ENCODE measurements at regions not wholly inside any gene's neighbourhood (a gene's known extent, or its start where the extent isn't known, plus 50 kb on each side); places are given as distances from the start of the nearest gene placed in this dataset.

DNA sequence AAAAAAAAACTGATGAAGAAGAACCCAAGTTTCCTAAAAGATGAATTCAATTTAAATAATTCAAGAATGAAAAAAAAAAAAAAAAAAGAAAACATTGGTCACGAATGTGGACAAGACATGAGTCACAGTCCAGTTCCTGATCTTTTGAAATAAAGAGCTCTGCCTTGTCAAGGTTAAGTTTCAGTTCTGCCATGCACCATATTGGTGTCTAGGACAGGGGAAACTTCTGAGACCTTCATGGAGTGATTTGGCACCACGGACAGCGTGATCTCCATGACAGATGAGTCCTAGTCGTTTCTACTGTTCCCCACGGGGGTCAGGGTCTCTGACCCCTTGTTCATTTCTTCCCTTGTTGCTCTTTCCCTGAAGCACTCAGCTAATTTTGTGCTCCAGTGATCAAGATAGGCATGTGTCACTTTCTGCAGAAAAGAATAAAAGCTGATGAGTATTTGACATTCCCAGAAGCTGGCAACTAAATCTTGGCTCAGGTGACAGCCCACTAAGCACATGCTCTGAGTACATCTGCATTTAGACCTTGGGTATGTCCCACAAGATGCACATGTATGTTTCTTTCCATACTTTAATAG lies 1159.7 kb downstream of the BCL11B start:
- in situ Hi-C loops (cut with HindIII; ENCODE audit: low sequenced_read_pairs): no loop called here

DNA sequence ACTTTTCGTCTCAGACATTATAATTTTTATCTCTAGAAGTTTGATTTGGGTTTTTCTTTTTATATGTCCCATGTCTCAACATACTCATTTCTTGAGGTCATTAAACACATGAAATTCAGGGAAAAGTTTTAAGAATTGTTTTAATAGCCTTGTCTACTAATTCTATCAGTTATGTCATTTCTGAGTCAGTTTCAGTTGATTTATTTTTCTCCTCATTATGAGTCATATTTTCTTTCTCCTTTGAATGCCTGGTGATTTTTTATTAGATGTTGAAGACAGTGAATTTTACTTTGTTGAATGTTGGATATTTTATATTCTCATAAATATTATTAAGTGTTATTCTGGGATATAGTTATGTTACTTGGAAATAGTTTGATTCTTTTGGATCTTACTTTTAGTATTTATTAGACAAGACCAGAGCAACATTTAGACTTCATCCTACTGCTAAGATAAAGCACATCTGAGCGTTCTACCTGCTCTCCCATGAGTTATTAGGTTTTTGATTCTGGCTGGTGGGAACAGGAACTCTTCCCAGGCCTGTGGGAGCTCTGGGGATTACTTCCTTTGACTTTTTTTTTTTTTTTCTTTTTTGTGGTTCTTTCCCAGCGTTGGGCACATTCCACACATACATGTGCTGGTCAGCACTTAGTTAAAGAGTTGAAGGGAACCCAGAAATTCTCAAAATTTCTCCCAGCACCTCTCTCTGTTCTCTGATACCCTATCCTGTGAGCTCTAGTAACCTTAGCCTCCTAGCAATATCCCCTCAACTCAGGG lies 1157.7 kb downstream of the BCL11B start:
- in situ Hi-C loops (cut with HindIII; ENCODE audit: low sequenced_read_pairs): no loop called here

DNA sequence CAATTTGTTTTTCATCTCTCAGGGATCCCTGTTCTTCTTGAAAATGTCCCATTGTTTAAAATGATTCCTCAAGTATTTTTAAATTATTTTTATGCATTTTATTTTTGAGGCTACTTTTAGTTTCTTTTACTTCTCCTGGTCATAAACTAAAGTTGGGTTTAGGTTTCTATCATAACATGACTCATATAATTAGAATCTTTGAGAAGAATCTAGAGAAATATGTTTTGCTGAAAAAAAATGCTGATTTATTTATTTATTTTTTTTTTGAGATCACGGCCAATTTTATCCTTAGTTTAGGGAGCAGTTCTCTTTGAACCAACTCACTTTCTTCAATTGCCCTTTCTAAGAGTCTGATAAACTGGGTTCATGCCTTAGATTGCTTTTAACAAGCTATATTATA lies 1157.1 kb downstream of the BCL11B start:
- in situ Hi-C loops (cut with HindIII; ENCODE audit: low sequenced_read_pairs): no loop called here

- in situ Hi-C loops (cut with HindIII; ENCODE audit: low sequenced_read_pairs): no loop called here
Measured at GRCh38 chr14:98118749-98119148, 1153.2 kb downstream of the BCL11B start.

GRCh38 chr14:98119739-98120138 lies 1152.3 kb downstream of the BCL11B start:
- in situ Hi-C loops (cut with HindIII; ENCODE audit: low sequenced_read_pairs): no loop called here

- in situ Hi-C loops (cut with HindIII; ENCODE audit: low sequenced_read_pairs): no loop called here
Measured at GRCh38 chr14:98120831-98121464, 1151.0 kb downstream of the BCL11B start.

GRCh38 chr14:98122527-98122926 lies 1149.5 kb downstream of the BCL11B start:
- in situ Hi-C loops (cut with HindIII; ENCODE audit: low sequenced_read_pairs): no loop called here

GRCh38 chr14:98130691-98131090 lies 1141.3 kb downstream of the BCL11B start:
- in situ Hi-C loops (cut with HindIII; ENCODE audit: low sequenced_read_pairs): no loop called here

DNA sequence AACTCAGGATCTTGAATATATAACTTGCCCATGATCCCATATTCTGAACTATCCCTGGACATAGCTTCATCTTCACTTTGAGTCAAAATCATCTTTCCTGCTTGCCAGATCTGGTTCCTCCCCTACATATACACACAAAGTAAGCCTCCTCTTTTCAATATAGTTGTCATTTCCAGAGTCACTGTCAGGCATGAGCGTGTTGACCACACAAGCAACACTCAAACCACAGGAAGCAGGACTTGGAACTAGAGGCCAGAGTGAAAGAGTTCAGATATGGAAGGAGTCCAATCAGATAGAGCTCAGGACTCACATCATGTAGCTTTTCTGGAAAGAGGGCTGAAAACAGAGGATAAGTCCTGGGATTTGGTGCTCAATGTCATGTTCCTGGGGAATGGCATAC lies 1140.6 kb downstream of the BCL11B start:
- in situ Hi-C loops (cut with HindIII; ENCODE audit: low sequenced_read_pairs): no loop called here

DNA sequence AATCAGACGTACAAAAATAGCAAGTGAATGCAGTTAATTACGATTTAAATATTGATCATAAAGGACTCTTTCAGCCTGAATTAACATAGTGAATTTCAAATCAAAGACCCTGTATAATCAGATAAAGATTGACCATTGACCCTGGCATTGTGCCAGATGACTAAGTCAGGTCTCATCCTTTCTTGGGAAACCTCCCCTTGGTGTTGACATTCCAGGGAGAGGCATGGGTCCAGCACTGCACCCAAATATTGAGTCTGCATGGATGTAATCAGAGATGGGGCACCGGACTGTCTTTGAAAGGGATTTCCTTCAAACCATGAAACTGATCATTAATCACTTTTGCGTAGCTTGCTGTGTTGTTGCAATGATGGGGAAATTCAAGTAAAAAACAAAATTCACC lies 1138.2 kb downstream of the BCL11B start:
- in situ Hi-C loops (cut with HindIII; ENCODE audit: low sequenced_read_pairs): no loop called here

DNA sequence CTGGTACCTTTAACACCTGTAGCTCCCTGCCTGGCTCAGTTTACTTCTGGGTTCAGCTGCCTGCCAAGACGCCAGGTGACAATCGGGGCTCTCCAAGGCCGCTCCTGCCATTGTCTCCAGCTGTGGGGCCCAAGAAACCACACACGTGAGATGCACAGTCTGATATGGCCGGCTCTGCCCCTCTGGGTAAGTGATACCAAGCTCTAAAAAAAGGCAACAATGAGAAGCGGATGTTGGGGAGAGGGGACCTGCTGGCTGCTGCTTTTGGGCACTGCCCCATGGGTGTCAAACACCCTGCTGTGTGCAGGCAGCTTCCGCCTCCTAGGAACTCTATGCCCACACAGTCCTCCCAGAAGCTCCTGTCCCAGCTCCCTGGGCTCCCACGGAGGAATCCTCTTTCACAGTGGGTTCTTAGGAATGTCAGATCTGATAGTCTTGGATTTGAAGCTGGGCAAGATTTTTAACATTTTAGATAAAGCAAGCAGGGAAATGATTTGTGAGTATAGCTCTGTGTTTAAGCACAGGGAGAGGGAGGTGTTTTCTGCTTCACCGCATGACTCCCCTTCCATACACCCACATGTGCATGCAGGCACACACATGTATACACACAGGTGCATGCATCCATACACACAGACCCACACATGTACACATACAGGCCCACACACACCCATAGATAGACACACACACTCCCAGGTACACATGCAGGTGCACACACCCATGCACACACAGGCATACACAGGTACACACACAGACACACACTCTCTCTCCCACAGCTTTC lies 1135.8 kb downstream of the BCL11B start:
- in situ Hi-C loops (cut with HindIII; ENCODE audit: low sequenced_read_pairs): no loop called here

DNA sequence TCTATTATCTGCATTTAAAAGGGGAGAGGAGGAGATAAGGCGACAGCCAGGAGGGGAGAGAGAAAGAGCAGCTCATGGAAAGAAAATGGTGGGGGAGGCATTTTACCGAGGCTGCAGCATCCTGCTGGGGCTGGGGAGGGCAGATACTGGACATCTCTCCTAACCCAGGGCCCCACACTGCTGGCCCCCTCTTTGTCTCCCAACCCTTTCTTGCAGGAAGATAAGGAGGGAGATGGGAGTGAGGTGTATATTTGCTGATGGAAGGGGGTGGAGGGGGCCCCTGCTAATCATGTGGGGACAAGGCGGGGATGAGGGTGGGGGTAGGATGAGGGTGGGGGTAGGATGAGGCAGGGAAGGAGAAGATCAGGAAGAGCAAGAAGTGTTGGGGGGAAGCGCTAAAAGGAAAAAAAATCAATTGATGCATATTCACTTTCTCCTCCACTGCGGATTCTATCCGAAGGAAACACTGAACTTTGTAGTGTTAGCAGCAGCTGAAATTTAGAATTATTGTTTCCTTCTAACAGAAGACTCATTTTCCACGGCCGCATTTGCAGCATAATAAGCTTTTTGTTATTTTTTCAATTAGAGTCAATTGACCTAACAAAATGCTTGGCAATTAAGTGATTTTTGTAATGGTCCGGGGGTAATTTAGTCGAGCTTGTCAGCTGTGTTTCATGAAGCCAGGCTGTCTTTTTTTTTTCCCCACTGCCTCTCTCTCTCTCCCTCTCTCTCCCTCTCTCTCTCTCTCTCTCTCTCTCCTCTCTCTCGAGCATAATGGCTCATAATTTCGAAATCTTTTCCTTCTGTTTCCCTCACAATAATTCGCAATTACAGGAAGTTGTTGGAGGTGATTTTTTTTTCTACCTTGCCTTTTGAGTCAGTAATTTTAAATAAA lies 1134.6 kb downstream of the BCL11B start:
- in situ Hi-C loops (cut with HindIII; ENCODE audit: low sequenced_read_pairs): no loop called here

DNA sequence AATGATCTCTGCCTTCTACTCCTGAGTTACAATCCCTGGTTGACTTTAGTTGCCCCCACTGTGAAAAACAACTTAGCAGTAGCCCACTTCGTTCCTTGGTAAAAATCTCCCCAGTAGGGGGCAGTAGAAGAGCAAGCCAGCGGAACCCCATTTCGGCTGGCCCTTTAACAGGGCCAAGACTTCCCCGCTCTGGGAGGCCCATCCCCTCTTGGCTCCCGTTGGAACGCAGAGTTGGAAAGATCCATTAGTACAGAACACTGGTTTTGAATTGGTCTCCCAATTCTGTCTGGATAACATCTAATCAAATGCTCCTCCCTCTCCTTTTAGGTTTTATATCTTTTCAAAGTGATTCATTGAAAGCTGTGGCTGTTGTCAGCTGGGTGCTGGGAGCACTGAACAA lies 1133.3 kb downstream of the BCL11B start:
- in situ Hi-C loops (cut with HindIII; ENCODE audit: low sequenced_read_pairs): no loop called here

DNA sequence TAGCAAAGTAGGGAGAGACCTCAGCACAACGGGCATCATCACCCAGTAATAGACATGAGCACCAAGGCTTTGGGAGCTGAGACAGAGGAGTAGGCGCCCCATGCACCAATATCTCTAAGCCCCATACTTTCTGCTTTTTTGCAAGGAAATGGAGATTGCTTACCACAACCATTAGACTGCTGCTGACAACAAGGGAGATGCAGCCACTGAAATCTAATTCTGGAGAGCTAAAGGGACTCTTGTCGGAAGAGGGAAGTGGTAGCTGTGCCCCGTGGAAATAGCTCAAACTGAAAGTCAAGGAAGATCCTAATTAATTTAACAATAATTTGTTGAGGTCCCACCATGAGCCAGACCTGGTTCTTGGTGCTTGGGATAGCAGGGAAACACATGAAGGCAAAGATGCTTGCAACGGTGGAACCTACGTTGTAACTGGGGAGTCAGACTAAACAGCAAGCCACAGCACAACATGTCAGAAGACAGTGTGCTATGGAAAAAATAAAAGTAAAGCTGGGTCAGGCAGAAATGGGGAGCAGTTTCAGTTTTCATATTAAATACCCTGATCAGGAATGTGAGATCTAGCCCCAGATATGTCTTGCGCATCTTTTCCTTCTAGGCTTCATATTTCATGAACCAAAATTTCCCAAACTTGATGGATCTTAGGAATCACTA lies 1131.0 kb downstream of the BCL11B start:
- in situ Hi-C loops (cut with HindIII; ENCODE audit: low sequenced_read_pairs): no loop called here

- in situ Hi-C loops (cut with HindIII; ENCODE audit: low sequenced_read_pairs): no loop called here
Measured at GRCh38 chr14:98143566-98143965, 1128.4 kb downstream of the BCL11B start.

DNA sequence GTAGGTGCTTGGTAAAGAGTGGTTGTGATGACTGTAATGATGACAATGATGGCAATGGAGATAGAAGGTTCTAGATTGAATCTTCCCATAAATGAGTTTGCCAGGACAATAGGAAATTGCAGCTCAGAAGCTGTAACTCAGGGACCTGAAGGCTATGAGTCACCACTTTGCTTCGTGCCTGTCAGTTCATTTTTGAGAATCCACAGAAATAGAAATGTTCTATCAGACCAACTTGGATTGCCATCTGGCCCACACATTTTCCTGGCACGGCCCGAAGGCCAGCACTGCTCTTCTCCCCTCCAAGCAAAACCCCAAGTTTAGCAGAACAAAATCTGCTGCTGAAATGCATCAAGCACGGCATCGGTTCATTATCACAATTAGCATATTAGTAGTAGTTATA lies 1127.0 kb downstream of the BCL11B start:
- in situ Hi-C loops (cut with HindIII; ENCODE audit: low sequenced_read_pairs): no loop called here

DNA sequence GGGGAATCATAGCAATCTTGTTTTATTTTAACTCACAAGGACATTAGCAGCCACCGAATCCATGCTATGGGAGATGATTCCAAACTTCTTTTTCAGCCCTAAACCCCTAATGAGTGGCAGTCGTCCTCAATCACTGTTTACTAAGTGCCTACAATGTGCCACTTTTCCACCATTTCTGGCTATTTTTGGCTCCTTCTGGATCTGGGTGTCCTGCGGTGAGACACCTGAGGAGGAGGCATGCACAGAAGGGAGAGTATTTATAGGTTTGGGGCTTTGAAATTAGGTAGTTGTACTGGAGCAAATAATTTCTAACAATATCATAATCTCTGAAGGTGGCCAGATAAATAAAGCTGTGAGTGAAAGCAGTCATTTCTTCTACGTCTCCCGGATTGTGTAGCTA lies 1125.6 kb downstream of the BCL11B start:
- in situ Hi-C loops (cut with HindIII; ENCODE audit: low sequenced_read_pairs): no loop called here

DNA sequence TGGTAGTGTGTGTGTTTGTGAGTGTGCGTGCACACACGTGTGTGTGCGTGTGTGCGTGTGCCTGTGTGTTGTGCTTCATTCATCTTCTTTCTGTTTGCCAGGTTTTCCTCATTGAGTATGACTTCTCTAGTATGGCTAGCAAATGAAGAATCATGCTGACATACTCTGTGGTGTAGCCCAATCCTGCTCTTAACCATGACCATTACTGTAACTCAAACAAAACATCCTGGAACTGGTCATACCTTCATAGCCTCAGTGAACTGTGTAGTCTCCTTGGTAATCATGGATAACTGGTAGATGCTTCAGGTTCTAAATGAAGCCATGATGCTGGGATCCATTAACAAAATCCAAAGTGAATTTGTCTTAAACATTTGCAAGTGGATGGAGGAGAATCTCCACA lies 1117.7 kb downstream of the BCL11B start:
- in situ Hi-C loops (cut with HindIII; ENCODE audit: low sequenced_read_pairs): no loop called here

DNA sequence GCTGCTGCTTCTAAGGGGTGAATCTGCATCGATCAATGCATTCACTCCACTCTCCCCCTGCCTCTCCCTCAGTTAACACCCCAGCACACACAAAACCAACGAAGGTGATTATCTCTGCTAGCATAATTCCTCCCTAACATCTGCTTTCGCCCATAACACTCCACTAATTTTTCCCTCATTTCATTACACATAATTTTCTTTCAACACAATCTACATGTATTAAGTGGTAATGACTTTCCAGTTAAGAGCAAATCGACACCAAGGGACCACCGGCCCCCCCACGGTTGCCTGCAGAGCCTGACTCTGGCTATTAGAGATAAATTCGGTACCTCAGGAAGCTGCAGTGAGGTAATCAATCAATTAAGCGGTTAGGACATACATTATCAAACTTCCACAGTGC lies 1115.6 kb downstream of the BCL11B start:
- in situ Hi-C loops (cut with HindIII; ENCODE audit: low sequenced_read_pairs): no loop called here

- in situ Hi-C loops (cut with HindIII; ENCODE audit: low sequenced_read_pairs): no loop called here
Measured at GRCh38 chr14:98160901-98161300, 1111.1 kb downstream of the BCL11B start.
